Trophoblast cell (in vitro differentiated cells and primary cell): ENCODE measurements at regions not wholly inside any gene's neighbourhood (a gene's known extent, or its start where the extent isn't known, plus 50 kb on each side); places are given as distances from the start of the nearest gene placed in this dataset.

Source experiments
- DNase-seq, 2 donors: peaks; one replicate each; pipeline ENCODE4 v3.0.0-alpha.2; 2016
- H2AFZ ChIP-seq: 2 replicates; pipeline ENCODE4 v1.6.1; 2013; ENCODE audit warnings: low read length, moderate library complexity, mild to moderate bottlenecking; ENCODE audit not compliant: insufficient read depth, poor library complexity
- H2AK5ac ChIP-seq: 2 replicates; pipeline ENCODE4 v1.6.1; 2013; ENCODE audit warnings: mild to moderate bottlenecking, low read length
- H2BK120ac ChIP-seq: 2 replicates; pipeline ENCODE4 v1.6.1; 2013; ENCODE audit warnings: low read length, mild to moderate bottlenecking, moderate library complexity; ENCODE audit not compliant: insufficient read depth, poor library complexity
- H2BK12ac ChIP-seq: 2 replicates; pipeline ENCODE4 v1.6.1; 2013; ENCODE audit warnings: mild to moderate bottlenecking, low read length, moderate library complexity
- H2BK5ac ChIP-seq: 2 replicates; pipeline ENCODE4 v1.6.1; 2013; ENCODE audit warnings: low read length, low read depth, moderate library complexity, mild to moderate bottlenecking; ENCODE audit not compliant: poor library complexity
- H3K14ac ChIP-seq: 2 replicates; pipeline ENCODE4 v1.6.1; 2013; ENCODE audit warnings: mild to moderate bottlenecking, low read length
- H3K18ac ChIP-seq: 2 replicates; pipeline ENCODE4 v1.6.1; 2013; ENCODE audit warnings: mild to moderate bottlenecking, low read length
- H3K23ac ChIP-seq: 2 replicates; pipeline ENCODE4 v1.6.1; 2013; ENCODE audit warnings: low read length
- H3K27ac ChIP-seq: 2 replicates; pipeline ENCODE4 v1.5.1; 2013; ENCODE audit warnings: low read depth, mild to moderate bottlenecking, inconsistent platforms, low read length, moderate library complexity
- H3K27me3 ChIP-seq: 2 replicates; pipeline ENCODE4 v1.6.1; 2013; ENCODE audit warnings: inconsistent platforms, mild to moderate bottlenecking, low read length, moderate library complexity; ENCODE audit not compliant: insufficient read depth
- H3K36me3 ChIP-seq, 2 experiments: 1 replicate in 1 of 2; 2 replicates in 1 of 2; pipeline ENCODE4 v1.6.1; 2013; ENCODE audit warnings: low read length in 2 of 2, mild to moderate bottlenecking in 2 of 2, moderate library complexity in 1 of 2; ENCODE audit not compliant: insufficient read depth in 2 of 2, control insufficient read depth in 1 of 2
- H3K4ac ChIP-seq: 2 replicates; pipeline ENCODE4 v1.6.1; 2013; ENCODE audit warnings: low read depth, mild to moderate bottlenecking, low read length, moderate library complexity
- H3K4me1 ChIP-seq, 2 experiments: 1 replicate in 1 of 2; 2 replicates in 1 of 2; pipeline ENCODE4 v1.6.1; 2013; ENCODE audit warnings: low read length in 2 of 2, mild to moderate bottlenecking in 2 of 2, moderate library complexity in 1 of 2; ENCODE audit not compliant: insufficient read depth in 2 of 2, control insufficient read depth in 1 of 2
- H3K4me2 ChIP-seq: 2 replicates; pipeline ENCODE4 v1.6.1; 2013; ENCODE audit warnings: inconsistent platforms, mild to moderate bottlenecking, low read length, moderate library complexity
- H3K4me3 ChIP-seq: 2 replicates; pipeline ENCODE4 v1.5.1; 2013; ENCODE audit warnings: mild to moderate bottlenecking, low read depth, low read length, inconsistent platforms
- H3K79me1 ChIP-seq: one replicate; pipeline ENCODE4 v1.6.1; 2013; ENCODE audit warnings: low read length
- H3K79me2 ChIP-seq: 2 replicates; pipeline ENCODE4 v1.6.1; 2013; ENCODE audit warnings: low read length, mild to moderate bottlenecking; ENCODE audit not compliant: control insufficient read depth, insufficient read depth, poor library complexity
- H3K9ac ChIP-seq: 2 replicates; pipeline ENCODE4 v1.6.1; 2013; ENCODE audit warnings: mild to moderate bottlenecking, low read length
- H3K9me3 ChIP-seq: 2 replicates; pipeline ENCODE4 v1.6.1; 2013; ENCODE audit warnings: low read depth, mild to moderate bottlenecking, control low read depth, inconsistent platforms, low read length; ENCODE audit not compliant: insufficient read depth
- H4K12ac ChIP-seq: 2 replicates; pipeline ENCODE4 v1.6.1; 2013; ENCODE audit warnings: low read depth, mild to moderate bottlenecking, low read length, moderate library complexity
- H4K8ac ChIP-seq: 2 replicates; pipeline ENCODE4 v1.6.1; 2013; ENCODE audit warnings: low read depth, mild to moderate bottlenecking, low read length, moderate library complexity
- H4K91ac ChIP-seq: one replicate; pipeline ENCODE4 v1.6.1; 2013; ENCODE audit warnings: low read depth, mild to moderate bottlenecking, low read length, moderate library complexity
- WGBS: extraction: QIAGEN DNeasy Blood & Tissue Kit; methylation state at CpG from one replicate; pipeline ENCODE4 v1.1.7; 2013; ENCODE audit warnings: missing lambda C conversion rate; ENCODE audit not compliant: insufficient read length, insufficient coverage; ENCODE audit errors: extremely low coverage; 5-methylcytosine and 5-hydroxymethylcytosine counted together

DNA sequence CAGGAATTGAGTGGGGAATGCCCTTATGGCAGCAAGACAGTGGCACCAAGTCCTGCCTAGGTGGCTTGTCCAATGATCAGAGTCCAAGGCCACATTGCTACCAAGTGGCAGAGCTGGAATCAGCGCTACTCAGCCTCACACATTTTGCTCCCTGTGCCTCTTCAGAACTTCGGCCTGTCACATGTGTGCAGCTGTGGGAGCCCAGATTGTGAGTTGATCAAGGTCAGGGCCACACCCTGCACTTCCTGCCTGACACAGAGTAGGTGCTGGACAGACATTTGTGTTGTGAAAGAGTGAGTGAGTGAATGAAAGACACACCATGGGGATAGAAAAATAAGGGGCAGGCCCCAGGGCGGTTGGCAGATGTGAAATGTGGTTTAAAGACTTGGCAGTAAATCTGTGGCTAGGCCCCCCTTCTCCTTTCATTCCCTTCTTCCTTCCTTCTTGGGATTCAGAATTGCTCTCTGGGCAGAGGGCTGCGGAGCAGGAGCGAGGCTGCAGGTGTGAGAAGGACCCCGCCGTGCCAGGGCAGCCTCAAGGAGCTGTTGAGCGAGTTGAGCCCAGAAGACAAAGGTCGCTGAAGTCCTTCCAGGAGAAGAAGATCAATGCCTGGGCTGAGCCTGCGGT, 83.5 kb downstream of the SLC25A47 start:
- WGBS = no CpG with 5 or more reads among the region's 10 CpGs

DNA sequence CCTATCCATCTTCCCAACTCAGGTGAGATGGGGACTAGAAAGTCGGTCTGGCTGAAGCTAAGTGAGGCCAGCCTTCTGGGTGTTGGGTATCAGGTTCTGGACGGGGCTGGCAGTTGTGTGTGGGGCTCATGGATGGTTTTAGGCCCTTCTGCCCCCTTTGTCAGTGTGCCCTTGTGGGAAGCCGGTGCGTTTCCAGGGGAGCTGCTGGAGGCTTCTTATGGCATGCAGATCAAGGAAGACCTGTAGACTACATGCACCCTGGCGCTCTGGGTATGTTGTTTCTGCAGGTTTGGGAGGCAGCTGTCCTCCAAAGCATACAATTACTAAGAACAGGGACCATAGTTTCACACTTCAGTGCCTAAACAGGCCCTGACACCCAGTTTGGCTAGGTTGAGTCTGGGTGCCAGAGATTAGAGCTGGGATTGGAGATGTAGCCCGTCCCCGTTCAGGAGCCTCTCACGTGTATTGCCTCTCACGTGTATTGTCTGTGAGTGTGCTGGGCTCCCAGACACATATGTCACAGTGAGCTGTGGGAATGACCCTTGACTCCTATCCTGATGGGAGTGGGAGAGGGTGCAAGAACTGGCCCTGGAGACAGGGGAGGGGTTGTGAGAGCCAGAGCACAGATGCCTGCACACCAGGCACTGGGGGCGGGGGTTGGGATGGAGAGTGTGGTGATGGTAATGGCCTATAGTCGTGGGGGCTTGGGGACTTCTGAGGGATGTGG, 84.4 kb downstream of the SLC25A47 start:
- Histone ChIP-seq H4K91ac (no peak overlapping the region), H3K79me2 (no peaks in the 10 kb centered on the region), H2AK5ac (no peak overlapping the region), H2BK120ac (no peak overlapping the region), H3K4ac (no peak overlapping the region), H2BK5ac (no peak overlapping the region), H4K8ac (no peak overlapping the region), H3K36me3 (no peaks in the 10 kb centered on the region), H4K12ac (no peak overlapping the region), H3K9ac (no peak overlapping the region), H3K23ac (no peak overlapping the region), H3K79me1 (no peaks in the 10 kb centered on the region), H3K14ac (no peak overlapping the region), H3K27me3 (no peaks in the 10 kb centered on the region), H3K27ac (no peak overlapping the region), H2AFZ (no peak overlapping the region), H3K4me1 (peaks cover 0 to 2% of the 10 kb centered on the region in 2 experiments), H3K4me3 (no peak overlapping the region), H3K4me2 (no peak overlapping the region), H3K9me3 (no peaks in the 10 kb centered on the region), H3K18ac (no peak overlapping the region), H2BK12ac (no peak overlapping the region)
- WGBS = no CpG with 5 or more reads among the region's 11 CpGs
- DNase-seq = no peak

More for the DNA sequence above, 83.5 kb downstream of the SLC25A47 start:
- H2AK5ac ChIP-seq = no peak overlapping the region
- H4K12ac ChIP-seq = no peak overlapping the region
- DNase-seq = no peak
- no peak overlapping the region for H3K4me3 ChIP-seq
- H3K18ac ChIP-seq = no peak overlapping the region
- no peak overlapping the region for H2AFZ ChIP-seq
- H4K91ac ChIP-seq = no peak overlapping the region
- H3K9ac ChIP-seq = no peak overlapping the region
- H3K79me1 ChIP-seq = no peaks in the 10 kb centered on the region
- peaks cover 0 to 2% of the 10 kb centered on the region in 2 experiments for H3K4me1 ChIP-seq
- H3K36me3 ChIP-seq = no peaks in the 10 kb centered on the region
- H3K14ac ChIP-seq = no peak overlapping the region
- no peak overlapping the region for H2BK5ac ChIP-seq
- no peak overlapping the region for H3K4me2 ChIP-seq
- H3K4ac ChIP-seq = no peak overlapping the region
- no peak overlapping the region for H2BK120ac ChIP-seq
- no peak overlapping the region for H2BK12ac ChIP-seq
- no peaks in the 10 kb centered on the region for H3K9me3 ChIP-seq
- no peak overlapping the region for H4K8ac ChIP-seq
- H3K79me2 ChIP-seq = no peaks in the 10 kb centered on the region
- H3K27me3 ChIP-seq = no peaks in the 10 kb centered on the region
- H3K23ac ChIP-seq = no peak overlapping the region
- no peak overlapping the region for H3K27ac ChIP-seq

- H3K27me3 ChIP-seq = no peaks in the 10 kb centered on the region
- H2AK5ac ChIP-seq = no peak overlapping the region
- no peak overlapping the region for H4K8ac ChIP-seq
- H3K4ac ChIP-seq = no peak overlapping the region
- H3K4me2 ChIP-seq = no peak overlapping the region
- no peak overlapping the region for H3K23ac ChIP-seq
- no peaks in the 10 kb centered on the region for H3K79me1 ChIP-seq
- no peak overlapping the region for H2AFZ ChIP-seq
- H2BK5ac ChIP-seq = no peak overlapping the region
- no peak overlapping the region for H3K18ac ChIP-seq
- H3K79me2 ChIP-seq = no peaks in the 10 kb centered on the region
- H4K12ac ChIP-seq = no peak overlapping the region
- WGBS = no CpG with 5 or more reads among the region's 10 CpGs
- H3K14ac ChIP-seq = no peak overlapping the region
- H3K27ac ChIP-seq = no peak overlapping the region
- H4K91ac ChIP-seq = no peak overlapping the region
- peak; percentile 71 to 91 for DNase-seq
- H2BK120ac ChIP-seq = no peak overlapping the region
- H3K36me3 ChIP-seq = no peaks in the 10 kb centered on the region
- no peak overlapping the region for H3K9ac ChIP-seq
- H3K9me3 ChIP-seq = no peaks in the 10 kb centered on the region
- H3K4me3 ChIP-seq = no peak overlapping the region
- H2BK12ac ChIP-seq = no peak overlapping the region
- H3K4me1 ChIP-seq = peaks cover 0 to 2% of the 10 kb centered on the region in 2 experiments
These were observed 85.3 kb downstream of the SLC25A47 start for GRCh38 chr14:100408350-100409002.

DNA sequence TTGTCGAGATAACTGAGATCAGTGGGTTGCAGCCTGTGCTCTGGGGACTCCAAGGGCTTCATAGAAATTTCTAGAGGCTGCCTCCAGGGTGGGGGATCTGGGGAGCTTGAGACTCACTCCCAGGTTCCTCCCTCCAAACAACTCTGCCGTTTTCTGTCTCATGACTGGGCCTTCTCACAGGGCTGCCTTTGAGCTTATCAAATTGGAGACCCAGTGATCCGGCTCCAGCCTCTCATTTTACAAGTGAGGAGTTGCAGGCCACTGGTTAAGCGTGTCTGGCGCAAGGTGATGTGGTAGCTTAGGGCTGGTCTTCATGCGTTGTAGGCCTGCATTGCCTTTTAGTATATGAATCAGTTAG, 85.8 kb downstream of the SLC25A47 start:
- Histone ChIP-seq H3K4me1 (peaks cover 0 to 2% of the 10 kb centered on the region in 2 experiments), H2AK5ac (no peak overlapping the region), H3K4me3 (no peak overlapping the region), H4K8ac (no peak overlapping the region), H3K79me1 (no peaks in the 10 kb centered on the region), H3K27me3 (no peaks in the 10 kb centered on the region), H3K14ac (no peak overlapping the region), H3K18ac (no peak overlapping the region), H3K4me2 (no peak overlapping the region), H2BK5ac (no peak overlapping the region), H2BK12ac (no peak overlapping the region), H3K23ac (no peak overlapping the region), H3K4ac (no peak overlapping the region), H3K36me3 (no peaks in the 10 kb centered on the region), H3K79me2 (no peaks in the 10 kb centered on the region), H4K91ac (no peak overlapping the region), H2AFZ (no peak overlapping the region), H4K12ac (no peak overlapping the region), H3K9ac (no peak overlapping the region), H3K27ac (no peak overlapping the region), H2BK120ac (no peak overlapping the region), H3K9me3 (no peaks in the 10 kb centered on the region)
- no peak for DNase-seq
- WGBS = no CpG with 5 or more reads among the region's 6 CpGs
